Activated naive CD4-positive, alpha-beta T cell treated with anti-CD3 and anti-CD28 coated beads, Interleukin-2, amount 10 ng/mL, durations not matched to agents 7 days and 5 days (primary cell): ENCODE measurements at regions not wholly inside any gene's neighbourhood (a gene's known extent, or its start where the extent isn't known, plus 50 kb on each side); places are given as distances from the start of the nearest gene placed in this dataset.
"Not testable (repeated sequence)": the region's sequence is repeated elsewhere in the genome, so short reads cannot be mapped to it uniquely, and the experiment has no call there.

Experiments used
- CTCF ChIA-PET: fragments of 350-600 bp; sonication (Branson Sonifier 250); formaldehyde crosslinking; loops from one replicate; lab custom pipeline; 2021; ENCODE audit warnings: antibody characterized with exemption; lab: Charles Lee
- DNase-seq: peaks from one replicate; pipeline ENCODE4 v3.0.0-alpha.2; 2020
- H3K27ac Mint-ChIP-seq: one replicate; pipeline ENCODE4 v1.8.0; 2021; ENCODE audit warnings: mild to moderate bottlenecking, moderate library complexity, mixed read lengths
- H3K27me3 Mint-ChIP-seq: one replicate; pipeline ENCODE4 v1.8.0; 2021; ENCODE audit warnings: mild to moderate bottlenecking, mixed read lengths
- H3K36me3 Mint-ChIP-seq: one replicate; pipeline ENCODE4 v1.8.0; 2021; ENCODE audit warnings: mixed read lengths
- H3K4me1 Mint-ChIP-seq: one replicate; pipeline ENCODE4 v1.8.0; 2021; ENCODE audit warnings: mixed read lengths
- H3K4me3 Mint-ChIP-seq: one replicate; pipeline ENCODE4 v1.8.0; 2021; ENCODE audit warnings: mild to moderate bottlenecking, moderate library complexity, mixed read lengths
- H3K9me3 Mint-ChIP-seq: one replicate; pipeline ENCODE4 v1.8.0; 2021; ENCODE audit warnings: mixed read lengths

DNA sequence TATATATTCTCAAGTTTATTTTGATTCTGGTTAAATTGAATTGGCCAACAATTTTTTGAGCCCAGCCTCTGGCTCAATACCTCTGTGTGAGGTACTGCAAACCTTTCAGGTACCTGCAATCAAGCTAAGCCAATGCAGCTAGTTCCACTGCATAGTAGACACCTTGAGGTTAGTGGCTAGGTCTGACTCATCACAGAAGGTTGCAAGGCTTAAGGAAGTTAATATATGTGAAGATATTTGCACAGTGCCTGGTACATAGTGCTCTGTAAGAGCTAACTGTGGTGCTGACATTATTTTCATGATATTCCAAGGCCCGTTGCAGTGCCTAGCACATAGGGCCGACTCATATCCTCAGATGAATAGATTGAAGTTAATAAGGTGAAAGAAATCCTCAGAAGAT is 330.5 kb upstream of the KAZN start:
- Mint-ChIP-seq H3K36me3 (no peaks in the 10 kb centered on the region), H3K4me1 (no peaks in the 10 kb centered on the region), H3K27ac (no peak overlapping the region), H3K9me3 (peaks cover 2% of the 10 kb centered on the region), H3K4me3 (no peak overlapping the region), H3K27me3 (peaks cover 3% of the 10 kb centered on the region)
- DNase-seq, result no peak
- CTCF ChIA-PET, result no interaction called here

GRCh38 chr1:14270821-14271220 is 327.7 kb upstream of the KAZN start:
- Mint-ChIP-seq H3K27ac (no peak overlapping the region), H3K36me3 (no peaks in the 10 kb centered on the region), H3K4me1 (no peaks in the 10 kb centered on the region), H3K9me3 (peaks cover 2% of the 10 kb centered on the region), H3K4me3 (no peak overlapping the region), H3K27me3 (peaks cover 3% of the 10 kb centered on the region)
- no peak for DNase-seq
- CTCF ChIA-PET, result no interaction called here

GRCh38 chr1:14273811-14274210 is 324.7 kb upstream of the KAZN start:
- Mint-ChIP-seq H3K9me3 (peaks cover 2% of the 10 kb centered on the region), H3K27ac (no peak overlapping the region), H3K36me3 (no peaks in the 10 kb centered on the region), H3K4me3 (no peak overlapping the region), H3K27me3 (peaks cover 3% of the 10 kb centered on the region), H3K4me1 (no peaks in the 10 kb centered on the region)
- CTCF ChIA-PET, result no interaction called here
- DNase-seq, result no peak

GRCh38 chr1:14279891-14280290 is 318.6 kb upstream of the KAZN start:
- H3K36me3 Mint-ChIP-seq, H3K4me3 Mint-ChIP-seq, H3K27me3 Mint-ChIP-seq, H3K27ac Mint-ChIP-seq, H3K4me1 Mint-ChIP-seq, H3K9me3 Mint-ChIP-seq, DNase-seq, CTCF ChIA-PET: not testable (repeated sequence)

DNA sequence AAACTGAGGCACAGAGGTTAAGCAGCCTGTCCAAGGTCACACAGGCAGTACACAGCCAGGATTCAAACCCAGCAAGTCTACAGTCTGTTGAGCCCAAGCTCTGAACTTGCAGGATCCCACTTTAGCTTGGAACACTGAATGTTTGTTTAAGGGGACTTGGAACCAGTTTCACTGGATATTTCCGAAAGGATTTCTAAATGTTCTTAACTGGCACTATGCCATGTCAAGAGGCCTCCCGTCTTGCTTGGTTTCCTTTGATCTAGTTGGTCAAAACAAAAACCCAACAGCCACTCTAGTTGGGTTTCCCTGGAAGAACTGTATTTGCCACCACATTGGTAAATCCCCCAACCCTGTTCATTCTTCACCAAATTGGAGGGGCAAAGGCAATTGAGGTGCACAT is 317.6 kb upstream of the KAZN start:
- no peaks in the 10 kb centered on the region for H3K4me1 Mint-ChIP-seq
- no peak overlapping the region for H3K27ac Mint-ChIP-seq
- H3K4me3 Mint-ChIP-seq, result no peak overlapping the region
- H3K36me3 Mint-ChIP-seq, result no peaks in the 10 kb centered on the region
- CTCF ChIA-PET, result no interaction called here
- DNase-seq, result no peak
- peaks cover 7% of the 10 kb centered on the region for H3K27me3 Mint-ChIP-seq
- no peaks in the 10 kb centered on the region for H3K9me3 Mint-ChIP-seq

GRCh38 chr1:14281412-14281811 is 317.1 kb upstream of the KAZN start:
- Mint-ChIP-seq H3K36me3 (no peaks in the 10 kb centered on the region), H3K27me3 (peaks cover 7% of the 10 kb centered on the region), H3K9me3 (no peaks in the 10 kb centered on the region), H3K27ac (no peak overlapping the region), H3K4me3 (no peak overlapping the region), H3K4me1 (no peaks in the 10 kb centered on the region)
- CTCF ChIA-PET, result no interaction called here
- no peak for DNase-seq

GRCh38 chr1:14282707-14283106 is 315.8 kb upstream of the KAZN start:
- Mint-ChIP-seq H3K4me3 (no peak overlapping the region), H3K9me3 (no peaks in the 10 kb centered on the region), H3K27ac (no peak overlapping the region), H3K27me3 (peaks cover 7% of the 10 kb centered on the region), H3K4me1 (no peaks in the 10 kb centered on the region), H3K36me3 (no peaks in the 10 kb centered on the region)
- no peak for DNase-seq
- CTCF ChIA-PET, result no interaction called here

GRCh38 chr1:14285238-14285637 is 313.2 kb upstream of the KAZN start:
- H3K9me3 Mint-ChIP-seq, result no peaks in the 10 kb centered on the region
- H3K4me1 Mint-ChIP-seq, result no peaks in the 10 kb centered on the region
- H3K27me3 Mint-ChIP-seq, result peaks cover 7% of the 10 kb centered on the region
- H3K36me3 Mint-ChIP-seq, result no peaks in the 10 kb centered on the region
- H3K27ac Mint-ChIP-seq, result no peak overlapping the region
- DNase-seq, result no peak
- H3K4me3 Mint-ChIP-seq, result no peak overlapping the region
- CTCF ChIA-PET, result no interaction called here

GRCh38 chr1:14291182-14291581 is 307.3 kb upstream of the KAZN start:
- H3K4me1 Mint-ChIP-seq, H3K27me3 Mint-ChIP-seq, H3K27ac Mint-ChIP-seq, CTCF ChIA-PET, H3K4me3 Mint-ChIP-seq, H3K36me3 Mint-ChIP-seq, H3K9me3 Mint-ChIP-seq, DNase-seq: not testable (repeated sequence)

DNA sequence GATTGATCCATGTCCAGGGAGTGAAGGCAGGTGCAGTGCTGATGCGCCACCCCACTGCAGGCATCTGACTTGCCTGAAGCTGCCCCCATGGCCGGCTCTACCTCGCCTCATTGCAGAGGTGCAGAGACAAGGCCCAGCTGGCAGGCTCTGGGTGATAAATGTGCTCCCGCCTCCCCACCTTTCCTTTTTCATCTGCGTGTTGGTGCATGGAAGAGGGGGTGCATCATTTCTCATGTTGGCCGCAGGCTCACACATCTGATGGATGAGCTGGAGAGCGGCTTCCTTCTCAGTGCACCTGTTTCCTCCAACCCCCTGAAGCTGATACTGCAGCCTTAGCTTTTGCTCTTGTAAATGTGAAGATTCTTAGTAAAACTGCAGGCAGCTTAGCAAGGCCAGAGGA is 306.0 kb upstream of the KAZN start:
- Mint-ChIP-seq H3K27me3 (peaks cover 3% of the 10 kb centered on the region), H3K4me1 (no peaks in the 10 kb centered on the region), H3K36me3 (no peaks in the 10 kb centered on the region), H3K27ac (no peak overlapping the region), H3K4me3 (no peak overlapping the region), H3K9me3 (no peaks in the 10 kb centered on the region)
- no peak for DNase-seq
- CTCF ChIA-PET, result no interaction called here

GRCh38 chr1:14294006-14294405 is 304.5 kb upstream of the KAZN start:
- H3K36me3 Mint-ChIP-seq, result no peaks in the 10 kb centered on the region
- no peak for DNase-seq
- peaks cover 3% of the 10 kb centered on the region for H3K27me3 Mint-ChIP-seq
- no peaks in the 10 kb centered on the region for H3K4me1 Mint-ChIP-seq
- H3K27ac Mint-ChIP-seq, result no peak overlapping the region
- H3K9me3 Mint-ChIP-seq, result no peaks in the 10 kb centered on the region
- H3K4me3 Mint-ChIP-seq, result no peak overlapping the region
- CTCF ChIA-PET, result no interaction called here

- Mint-ChIP-seq H3K36me3 (no peaks in the 10 kb centered on the region), H3K4me1 (no peaks in the 10 kb centered on the region), H3K9me3 (no peaks in the 10 kb centered on the region), H3K27me3 (peaks cover 3% of the 10 kb centered on the region), H3K27ac (no peak overlapping the region), H3K4me3 (no peak overlapping the region)
- DNase-seq, result no peak
- CTCF ChIA-PET, result no interaction called here
Observed at GRCh38 chr1:14294860-14295536, 303.5 kb upstream of the KAZN start.

- Mint-ChIP-seq H3K27ac (no peak overlapping the region), H3K27me3 (peaks cover 3% of the 10 kb centered on the region), H3K9me3 (no peaks in the 10 kb centered on the region), H3K36me3 (no peaks in the 10 kb centered on the region), H3K4me3 (no peak overlapping the region), H3K4me1 (no peaks in the 10 kb centered on the region)
- DNase-seq, result no peak
- CTCF ChIA-PET, result interaction anchor here (0.7 kb wide), 1 partner anchor 401 kb away, joined by 3 read pairs; no protein-coding TSS in a partner anchor
Observed at GRCh38 chr1:14296795-14297194, 301.7 kb upstream of the KAZN start.

DNA sequence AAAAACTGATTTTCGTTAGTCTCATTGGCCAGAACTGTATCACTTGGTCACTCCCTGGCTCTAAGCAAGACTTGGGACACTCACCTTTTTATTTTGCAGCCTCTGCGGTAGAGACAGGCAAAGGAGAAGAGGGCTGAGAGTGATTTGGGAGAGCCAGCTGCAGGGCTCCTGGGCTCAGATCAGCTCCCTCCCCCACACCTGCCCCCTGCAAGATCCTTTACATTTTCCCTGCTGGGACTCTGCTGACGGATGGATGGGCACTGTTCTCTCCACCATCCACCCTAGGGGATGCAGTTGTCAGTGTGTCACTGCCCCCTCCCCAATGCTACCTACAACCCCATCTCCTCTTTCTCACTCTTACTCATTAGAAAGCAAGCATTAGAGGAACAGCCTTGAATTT is 301.1 kb upstream of the KAZN start:
- no peak overlapping the region for H3K27ac Mint-ChIP-seq
- CTCF ChIA-PET, result interaction anchor here (0.7 kb wide), 1 partner anchor 401 kb away, joined by 3 read pairs; no protein-coding TSS in a partner anchor
- H3K27me3 Mint-ChIP-seq, result peaks cover under 1% of the 10 kb centered on the region
- no peak overlapping the region for H3K4me3 Mint-ChIP-seq
- H3K9me3 Mint-ChIP-seq, result no peaks in the 10 kb centered on the region
- DNase-seq, result no peak
- H3K4me1 Mint-ChIP-seq, result no peaks in the 10 kb centered on the region
- H3K36me3 Mint-ChIP-seq, result no peaks in the 10 kb centered on the region

DNA sequence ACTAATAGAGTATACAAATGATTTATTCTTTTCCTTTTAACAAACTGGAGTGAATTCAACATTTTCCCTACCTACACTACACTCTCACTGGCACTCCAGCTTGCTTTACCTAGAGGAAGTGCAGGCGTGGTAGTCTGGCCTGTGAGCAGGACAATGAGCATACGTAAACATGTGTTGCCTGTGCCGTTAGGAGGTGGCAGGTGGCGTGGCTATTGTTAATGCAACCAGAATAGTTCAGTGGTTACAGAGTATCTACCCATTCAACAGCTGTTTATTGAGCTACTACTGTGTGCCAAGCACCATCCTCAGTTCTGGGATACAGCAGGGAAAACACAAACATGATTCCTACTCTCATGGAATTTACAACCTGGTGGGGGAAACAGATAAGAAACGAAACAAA is 299.7 kb upstream of the KAZN start:
- no peaks in the 10 kb centered on the region for H3K36me3 Mint-ChIP-seq
- CTCF ChIA-PET, result no interaction called here
- H3K4me1 Mint-ChIP-seq, result no peaks in the 10 kb centered on the region
- H3K9me3 Mint-ChIP-seq, result no peaks in the 10 kb centered on the region
- DNase-seq, result no peak
- no peak overlapping the region for H3K27ac Mint-ChIP-seq
- no peak overlapping the region for H3K4me3 Mint-ChIP-seq
- H3K27me3 Mint-ChIP-seq, result peaks cover 4% of the 10 kb centered on the region
